BLaER1 (cell line): ENCODE measurements at regions not wholly inside any gene's neighbourhood (a gene's known extent, or its start where the extent isn't known, plus 50 kb on each side); places are given as distances from the start of the nearest gene placed in this dataset.

Experiments
- H3K27ac ChIP-seq: shearing (Covaris generic); formaldehyde crosslinking; 2 replicates; pipeline ENCODE4 v1.8.1; 2022
- H3K27me3 ChIP-seq: shearing (Covaris generic); formaldehyde crosslinking; 2 replicates; pipeline ENCODE4 v1.8.1; 2022
- H3K36me3 ChIP-seq: shearing (Covaris generic); formaldehyde crosslinking; 2 replicates; pipeline ENCODE4 v1.8.1; 2022
- H3K4me1 ChIP-seq: shearing (Covaris generic); formaldehyde crosslinking; 2 replicates; pipeline ENCODE4 v1.8.1; 2022
- H3K4me2 ChIP-seq: shearing (Covaris generic); formaldehyde crosslinking; 2 replicates; pipeline ENCODE4 v1.8.1; 2022
- H3K4me3 ChIP-seq: shearing (Covaris generic); formaldehyde crosslinking; 2 replicates; pipeline ENCODE4 v1.8.1; 2022
- H3K9ac ChIP-seq: shearing (Covaris generic); formaldehyde crosslinking; 2 replicates; pipeline ENCODE4 v1.8.1; 2022
- H3K9me3 ChIP-seq: shearing (Covaris generic); formaldehyde crosslinking; 2 replicates; pipeline ENCODE4 v1.8.1; 2022
- H4K20me1 ChIP-seq: shearing (Covaris generic); formaldehyde crosslinking; 2 replicates; pipeline ENCODE4 v1.8.1; 2022
- Cebpa-rat ChIP-seq: shearing (Covaris generic); IDR thresholded peaks from 2 replicates; pipeline ENCODE4 v1.8.1; 2022

DNA sequence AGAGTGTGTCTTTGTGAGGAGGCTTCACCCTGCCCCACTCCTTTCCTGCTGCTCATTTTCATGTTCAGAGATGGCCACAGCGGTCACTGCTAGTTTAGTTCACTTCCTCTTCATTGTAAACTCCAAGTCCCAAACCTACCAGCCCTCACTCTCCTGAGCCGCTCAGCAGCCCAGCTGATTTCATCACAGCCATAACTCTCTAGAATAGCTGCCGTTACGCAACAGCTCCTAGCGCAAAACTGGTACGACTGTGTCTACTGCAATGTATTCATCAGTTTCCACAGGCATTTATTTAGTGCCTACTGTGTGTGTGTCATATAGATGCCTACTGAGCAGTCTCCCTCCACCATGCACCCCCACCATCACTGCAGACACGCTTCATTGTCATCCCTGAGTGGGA lies 233.5 kb upstream of the RPL38 start:
- no peak overlapping the region for H3K27ac ChIP-seq
- H4K20me1 ChIP-seq, result no peaks in the 10 kb centered on the region
- TF ChIP-seq Cebpa-rat, result peak; percentile 50; the same call in 1 of the 2 replicates
- H3K36me3 ChIP-seq, result no peaks in the 10 kb centered on the region
- H3K9me3 ChIP-seq, result peaks cover 13% of the 10 kb centered on the region
- H3K4me2 ChIP-seq, result no peak overlapping the region
- no peaks in the 10 kb centered on the region for H3K27me3 ChIP-seq
- peaks cover 26% of the 10 kb centered on the region for H3K4me1 ChIP-seq
- no peak overlapping the region for H3K9ac ChIP-seq
- H3K4me3 ChIP-seq, result no peak overlapping the region

DNA sequence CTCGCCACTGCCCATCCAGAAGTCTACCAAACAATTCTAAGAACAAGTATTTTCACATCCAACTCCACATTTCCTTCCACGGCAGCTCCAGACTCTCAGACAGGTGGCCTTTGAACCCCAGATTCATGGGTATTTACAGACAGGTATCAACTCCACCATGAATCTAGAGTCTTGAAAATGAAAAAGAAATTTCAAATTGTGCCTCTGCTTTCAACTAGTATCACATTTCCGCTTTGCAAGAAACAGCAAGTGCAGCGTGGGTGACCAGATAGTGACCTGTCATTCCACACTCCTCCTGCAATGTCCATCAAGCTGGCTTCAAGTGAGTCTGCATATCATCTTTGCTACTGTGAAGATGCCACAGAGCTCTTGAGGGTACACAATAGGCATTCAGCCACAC lies 232.4 kb upstream of the RPL38 start:
- no peaks in the 10 kb centered on the region for H4K20me1 ChIP-seq
- peak overlapping the region; percentile 33 for H3K4me2 ChIP-seq
- H3K4me3 ChIP-seq, result no peak overlapping the region
- no peak for TF ChIP-seq Cebpa-rat
- no peak overlapping the region for H3K27ac ChIP-seq
- H3K9ac ChIP-seq, result no peak overlapping the region
- no peaks in the 10 kb centered on the region for H3K27me3 ChIP-seq
- H3K36me3 ChIP-seq, result no peaks in the 10 kb centered on the region
- H3K4me1 ChIP-seq, result peaks cover 30% of the 10 kb centered on the region
- H3K9me3 ChIP-seq, result peaks cover 1% of the 10 kb centered on the region; the same call in 1 of the 2 replicates

DNA sequence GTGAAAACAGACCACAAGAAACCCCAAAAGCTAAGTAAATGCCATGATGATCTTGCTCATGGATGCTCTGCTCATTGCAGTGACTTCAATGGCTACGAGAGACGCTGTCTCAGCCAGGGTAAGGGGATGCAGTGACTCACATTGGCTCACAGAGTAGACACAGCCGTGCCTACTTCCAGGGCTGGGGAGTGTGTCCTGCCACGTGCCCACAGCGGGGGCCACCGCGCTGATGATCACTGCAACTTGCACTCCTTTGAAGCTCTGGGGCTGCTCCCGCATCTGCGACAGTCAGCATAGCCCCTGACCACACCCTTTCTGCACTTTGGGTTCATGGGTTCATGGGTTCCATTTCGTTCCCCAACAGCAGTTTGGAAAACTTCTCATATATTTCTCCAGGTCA lies 231.4 kb upstream of the RPL38 start:
- Histone ChIP-seq H3K27ac (no peak overlapping the region), H3K9ac (no peak overlapping the region), H3K4me3 (no peak overlapping the region), H3K36me3 (no peaks in the 10 kb centered on the region), H3K4me1 (peaks cover 40% of the 10 kb centered on the region), H4K20me1 (no peaks in the 10 kb centered on the region), H3K27me3 (no peaks in the 10 kb centered on the region), H3K9me3 (no peaks in the 10 kb centered on the region), H3K4me2 (peak overlapping the region; percentile 33; the same call in 1 of the 2 replicates)
- no peak for TF ChIP-seq Cebpa-rat

DNA sequence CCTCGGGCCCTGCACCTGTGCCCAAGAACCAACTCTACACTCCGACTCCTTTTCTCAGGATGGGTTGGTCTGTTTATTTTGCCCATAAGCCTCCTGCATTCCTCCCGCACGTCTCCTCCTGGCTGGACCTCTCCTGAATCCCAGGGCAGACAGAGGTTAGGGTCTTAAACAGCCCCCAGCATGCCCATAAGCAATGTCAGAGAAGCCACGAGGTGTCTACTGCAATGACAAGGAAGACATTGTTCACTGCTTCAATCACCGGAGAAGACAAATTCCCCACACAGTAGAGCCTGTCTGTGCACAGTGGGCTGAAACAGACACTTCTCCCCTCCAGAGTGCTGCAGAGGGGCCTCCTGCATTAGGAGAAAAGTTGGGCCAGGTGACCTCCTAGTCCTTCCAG lies 230.6 kb upstream of the RPL38 start:
- no peak overlapping the region for H3K27ac ChIP-seq
- H3K27me3 ChIP-seq, result no peaks in the 10 kb centered on the region
- no peaks in the 10 kb centered on the region for H3K9me3 ChIP-seq
- H3K4me2 ChIP-seq, result no peak overlapping the region
- no peak overlapping the region for H3K4me3 ChIP-seq
- no peak overlapping the region for H3K9ac ChIP-seq
- TF ChIP-seq Cebpa-rat, result no peak
- peaks cover 45% of the 10 kb centered on the region for H3K4me1 ChIP-seq
- no peaks in the 10 kb centered on the region for H3K36me3 ChIP-seq
- H4K20me1 ChIP-seq, result no peaks in the 10 kb centered on the region

DNA sequence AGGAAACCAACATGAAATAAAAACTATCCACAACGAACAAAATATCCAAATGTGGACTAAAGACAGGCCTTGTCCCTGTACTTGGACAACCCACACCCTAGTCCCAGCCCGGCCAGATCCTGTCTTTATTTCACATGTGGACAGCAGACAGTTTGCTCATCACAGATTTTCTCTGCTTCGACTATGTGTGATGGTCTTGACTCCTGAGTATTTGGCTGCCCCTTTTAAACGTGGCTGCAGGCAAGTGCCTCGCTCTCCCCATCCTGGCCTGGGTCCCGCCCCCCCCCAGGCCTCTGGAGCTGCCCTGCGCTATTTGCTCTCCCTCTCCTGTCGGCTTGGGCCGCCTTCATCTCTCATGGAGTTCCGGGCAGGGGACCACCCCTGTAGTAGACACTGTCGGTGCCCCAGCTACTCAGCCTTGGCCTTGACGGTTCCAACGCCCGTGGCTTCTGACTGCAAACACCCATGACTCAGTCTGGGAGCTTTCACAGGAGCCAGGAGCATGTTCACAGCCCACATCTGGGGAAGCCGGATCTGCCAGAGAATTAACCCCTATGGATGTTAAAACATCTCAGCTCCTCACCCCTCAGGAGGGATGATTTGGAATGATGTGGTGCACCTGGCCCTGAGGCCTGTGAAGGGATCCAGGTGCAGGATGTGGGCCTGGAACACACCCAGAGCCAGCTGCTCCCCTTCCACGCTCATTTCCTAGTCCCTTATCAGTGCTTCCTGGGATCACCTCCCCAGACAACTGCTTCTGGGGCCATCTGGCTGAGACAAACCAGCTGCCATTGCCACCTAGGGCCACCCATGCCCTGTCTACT lies 229.7 kb upstream of the RPL38 start:
- H3K27ac ChIP-seq, result no peak overlapping the region
- no peak for TF ChIP-seq Cebpa-rat
- no peaks in the 10 kb centered on the region for H3K36me3 ChIP-seq

DNA sequence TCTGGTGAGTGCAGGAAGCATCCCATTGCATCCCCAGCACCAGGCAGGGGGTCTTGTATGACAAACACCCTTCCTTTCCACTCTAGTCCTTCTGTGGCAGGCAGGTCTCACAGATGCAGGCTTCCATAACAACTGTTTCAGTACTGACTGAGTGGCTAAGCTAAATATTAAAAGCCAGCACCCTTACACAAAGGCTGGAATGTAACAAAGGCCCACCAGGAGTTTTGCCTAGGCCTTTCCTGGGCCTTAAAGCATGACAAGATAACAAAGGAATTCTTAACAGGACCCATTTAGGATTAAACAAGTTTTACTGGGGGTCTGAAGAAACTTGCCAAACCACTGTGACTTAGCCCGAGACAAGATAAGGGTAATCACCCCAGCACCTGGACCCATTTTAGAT lies 228.9 kb upstream of the RPL38 start:
- peaks cover 47% of the 10 kb centered on the region for H3K4me1 ChIP-seq
- no peaks in the 10 kb centered on the region for H3K27me3 ChIP-seq
- no peak overlapping the region for H3K27ac ChIP-seq
- TF ChIP-seq Cebpa-rat, result no peak
- no peaks in the 10 kb centered on the region for H3K36me3 ChIP-seq
- H3K4me2 ChIP-seq, result peak overlapping the region; percentile 44
- H3K9me3 ChIP-seq, result 0 out of 2 replicates have a peak, but pooled peaks cover 3% of the 10 kb centered on the region
- no peak overlapping the region for H3K4me3 ChIP-seq
- H4K20me1 ChIP-seq, result no peaks in the 10 kb centered on the region
- H3K9ac ChIP-seq, result no peak overlapping the region

More for the DNA sequence above, 229.7 kb upstream of the RPL38 start:
- H3K4me2 ChIP-seq, result peak overlapping the region; percentile 44
- peaks cover 45% of the 10 kb centered on the region for H3K4me1 ChIP-seq
- 0 out of 2 replicates have a peak, but pooled peaks cover under 1% of the 10 kb centered on the region for H3K9me3 ChIP-seq
- H4K20me1 ChIP-seq, result no peaks in the 10 kb centered on the region
- H3K9ac ChIP-seq, result no peak overlapping the region
- no peak overlapping the region for H3K4me3 ChIP-seq
- no peaks in the 10 kb centered on the region for H3K27me3 ChIP-seq

DNA sequence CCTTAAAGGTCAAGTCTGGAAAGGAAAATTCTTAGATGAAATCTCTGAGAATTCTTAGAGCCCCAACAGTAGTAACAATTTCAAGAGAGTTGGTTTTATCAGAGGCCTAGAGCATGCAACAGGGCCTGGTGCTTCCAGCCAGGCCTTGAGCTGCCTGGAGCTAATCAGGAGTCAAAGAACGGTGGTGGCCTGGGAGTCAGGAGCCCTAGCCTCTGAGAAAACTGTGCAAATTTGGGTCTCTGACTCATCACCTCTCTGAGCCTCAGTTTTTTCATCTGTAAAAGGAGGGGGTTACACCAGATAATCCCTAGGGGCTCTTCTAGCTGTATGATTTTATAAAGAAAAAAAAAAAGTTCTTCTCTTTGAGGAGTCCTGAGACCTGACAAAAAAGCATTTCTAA lies 227.3 kb upstream of the RPL38 start:
- peak overlapping the region; percentile 25; the same call in 1 of the 2 replicates for H3K4me2 ChIP-seq
- no peaks in the 10 kb centered on the region for H3K36me3 ChIP-seq
- no peak overlapping the region for H3K9ac ChIP-seq
- TF ChIP-seq Cebpa-rat, result no peak
- H3K9me3 ChIP-seq, result 0 out of 2 replicates have a peak, but pooled peaks cover 3% of the 10 kb centered on the region
- H3K4me3 ChIP-seq, result no peak overlapping the region
- H3K4me1 ChIP-seq, result peaks cover 59% of the 10 kb centered on the region
- no peaks in the 10 kb centered on the region for H4K20me1 ChIP-seq
- no peak overlapping the region for H3K27ac ChIP-seq
- H3K27me3 ChIP-seq, result no peaks in the 10 kb centered on the region

DNA sequence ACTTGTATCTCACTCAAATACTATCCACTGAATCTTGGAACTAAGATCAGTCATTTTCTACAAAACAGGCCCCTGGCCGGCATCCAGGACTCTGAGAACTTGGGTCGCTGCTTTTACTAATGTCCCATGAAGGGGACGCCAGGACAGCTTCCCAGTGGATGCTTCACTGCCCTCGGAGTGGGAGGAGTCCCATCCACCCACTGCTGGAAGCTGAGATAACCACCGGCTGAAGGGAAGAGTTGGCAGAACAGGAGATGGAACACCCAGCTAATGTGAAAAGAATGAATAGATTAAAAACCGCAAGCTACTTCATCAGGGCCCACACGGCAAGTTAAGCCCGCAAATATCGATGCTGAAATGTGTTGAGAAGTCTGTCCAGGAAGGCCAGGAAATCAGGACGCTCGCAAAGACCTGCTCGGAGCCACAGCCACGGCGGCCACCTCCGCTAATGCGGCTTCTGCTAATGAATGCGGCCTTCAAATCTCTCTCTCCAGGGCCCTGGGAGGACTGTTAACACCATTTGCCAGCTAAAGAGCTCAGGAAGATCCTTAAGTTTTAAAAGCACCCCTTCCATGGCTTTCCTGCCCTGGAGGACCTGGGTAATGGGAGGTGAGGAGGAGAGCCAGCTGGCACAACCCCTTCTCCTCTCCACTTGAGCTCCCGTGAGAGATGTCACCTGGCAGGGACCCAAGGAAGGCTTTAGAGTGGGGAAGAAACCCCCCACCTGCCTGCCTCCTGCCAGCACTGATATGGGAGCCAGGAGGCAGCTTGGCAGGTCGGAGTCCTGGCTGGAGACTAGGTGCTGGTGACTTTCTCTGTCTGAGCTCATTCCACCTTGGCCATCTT lies 226.6 kb upstream of the RPL38 start:
- H3K9ac ChIP-seq, result no peak overlapping the region
- H4K20me1 ChIP-seq, result no peaks in the 10 kb centered on the region
- peaks cover 59% of the 10 kb centered on the region for H3K4me1 ChIP-seq
- H3K27me3 ChIP-seq, result no peaks in the 10 kb centered on the region
- 0 out of 2 replicates have a peak, but pooled peaks cover 3% of the 10 kb centered on the region for H3K9me3 ChIP-seq
- H3K4me3 ChIP-seq, result no peak overlapping the region
- no peak for TF ChIP-seq Cebpa-rat
- peak overlapping the region; percentile 25; the same call in 1 of the 2 replicates for H3K4me2 ChIP-seq
- H3K36me3 ChIP-seq, result no peaks in the 10 kb centered on the region
- H3K27ac ChIP-seq, result no peak overlapping the region

DNA sequence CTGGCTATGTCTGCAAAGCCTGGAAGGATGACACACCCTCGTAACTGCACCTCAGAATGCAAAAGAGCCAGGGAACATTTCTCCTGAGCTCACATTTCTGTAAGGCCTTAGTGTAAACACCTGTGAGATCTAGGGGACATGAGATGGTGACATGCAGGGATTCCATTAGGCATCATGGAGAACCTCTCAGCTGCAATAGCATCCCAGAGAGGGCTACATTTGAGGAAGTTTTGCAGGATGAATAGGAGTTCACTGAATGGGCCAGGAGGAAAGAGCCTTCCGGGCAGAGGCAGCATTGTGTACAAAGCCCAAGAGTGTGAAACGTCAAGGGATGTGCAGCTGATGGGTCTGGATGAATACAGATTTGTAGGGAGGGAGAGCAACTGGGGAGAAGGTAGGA lies 223.0 kb upstream of the RPL38 start:
- H3K4me2 ChIP-seq, result peak overlapping the region; percentile 83
- no peak overlapping the region for H3K27ac ChIP-seq
- no peak for TF ChIP-seq Cebpa-rat

DNA sequence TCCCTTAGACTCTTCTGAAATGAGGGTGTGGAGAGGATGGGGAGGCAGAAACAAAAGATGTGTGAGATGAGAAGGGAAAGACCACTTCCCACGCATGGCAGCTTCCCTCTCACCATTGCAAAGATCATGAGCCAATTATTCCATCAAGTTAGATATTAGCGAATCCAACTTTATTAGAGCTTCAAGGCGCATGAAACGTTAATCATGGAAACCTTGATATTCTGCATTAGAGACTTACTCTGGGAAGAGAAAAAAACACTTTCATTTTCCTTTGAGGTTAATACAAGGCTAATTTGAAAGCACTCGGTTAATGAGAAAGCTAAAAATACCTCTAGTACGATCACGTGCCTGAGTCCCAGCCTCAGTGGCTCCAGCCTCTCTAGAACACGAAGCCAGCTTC lies 220.6 kb upstream of the RPL38 start:
- H3K27me3 ChIP-seq, result no peaks in the 10 kb centered on the region
- H3K36me3 ChIP-seq, result no peaks in the 10 kb centered on the region
- H3K9me3 ChIP-seq, result 0 out of 2 replicates have a peak, but pooled peaks cover 3% of the 10 kb centered on the region
- peak overlapping the region; percentile 33; the same call in 1 of the 2 replicates for H3K9ac ChIP-seq
- no peak for TF ChIP-seq Cebpa-rat
- H3K4me3 ChIP-seq, result no peak overlapping the region
- H3K4me1 ChIP-seq, result peaks cover 77% of the 10 kb centered on the region
- peak overlapping the region; percentile 83 for H3K4me2 ChIP-seq
- H4K20me1 ChIP-seq, result no peaks in the 10 kb centered on the region
- H3K27ac ChIP-seq, result no peak overlapping the region

More for the DNA sequence above, 223.0 kb upstream of the RPL38 start:
- no peaks in the 10 kb centered on the region for H3K36me3 ChIP-seq
- H3K4me1 ChIP-seq, result peaks cover 81% of the 10 kb centered on the region
- no peaks in the 10 kb centered on the region for H4K20me1 ChIP-seq
- no peak overlapping the region for H3K9ac ChIP-seq
- no peak overlapping the region for H3K4me3 ChIP-seq
- H3K9me3 ChIP-seq, result 0 out of 2 replicates have a peak, but pooled peaks cover 3% of the 10 kb centered on the region
- H3K27me3 ChIP-seq, result no peaks in the 10 kb centered on the region
